GM23338 (cell line): ENCODE measurements at regions not wholly inside any gene's neighbourhood (a gene's known extent, or its start where the extent isn't known, plus 50 kb on each side); places are given as distances from the start of the nearest gene placed in this dataset.

Experiments
- ATAC-seq: fragments of 200-7000 bp; cut with Tn5 transposase; 3 replicates; pipeline ENCODE4 v1.9.1; 2020
- DNase-seq: peaks from one replicate; pipeline ENCODE4 v3.0.0-alpha.2; 2015; ENCODE audit warnings: low spot score
- H2AFZ ChIP-seq: fragments of 200-600 bp; sonication (generic); 2 replicates; pipeline ENCODE4 v1.8.0; 2016; ENCODE audit warnings: antibody characterized with exemption, mild to moderate bottlenecking, moderate library complexity
- H3F3A ChIP-seq: fragments of 200-600 bp; sonication (generic); replicated peaks from 2 replicates; pipeline ENCODE4 v1.8.0; 2017; ENCODE audit warnings: antibody characterized with exemption, mixed run types, low read depth
- H3K27ac ChIP-seq: fragments of 200-600 bp; sonication (generic); 2 replicates; pipeline ENCODE4 v1.6.1; 2016; ENCODE audit warnings: low read depth
- H3K27me3 ChIP-seq: fragments of 200-600 bp; sonication (generic); 2 replicates; pipeline ENCODE4 v1.8.0; 2016; ENCODE audit warnings: mild to moderate bottlenecking, mixed run types, moderate library complexity; ENCODE audit not compliant: insufficient read depth
- H3K36me3 ChIP-seq: fragments of 200-600 bp; sonication (generic); 2 replicates; pipeline ENCODE4 v1.8.0; 2016; ENCODE audit warnings: mild to moderate bottlenecking; ENCODE audit not compliant: insufficient read depth
- H3K4me1 ChIP-seq: fragments of 200-600 bp; sonication (generic); 2 replicates; pipeline ENCODE4 v1.8.0; 2016; ENCODE audit warnings: mild to moderate bottlenecking, moderate library complexity; ENCODE audit not compliant: insufficient read depth
- H3K4me2 ChIP-seq: fragments of 200-600 bp; sonication (generic); 2 replicates; pipeline ENCODE4 v1.7.1; 2017; ENCODE audit warnings: mixed run types
- H3K4me3 ChIP-seq: fragments of 200-600 bp; sonication (generic); 2 replicates; pipeline ENCODE4 v1.6.1; 2016; ENCODE audit warnings: mixed run types
- H3K79me2 ChIP-seq: fragments of 200-600 bp; sonication (generic); replicated peaks from 2 replicates; pipeline ENCODE4 v1.8.0; 2017; ENCODE audit warnings: mild to moderate bottlenecking; ENCODE audit not compliant: insufficient read depth
- H3K9me2 ChIP-seq: fragments of 200-600 bp; sonication (generic); 2 replicates; pipeline ENCODE4 v1.8.0; 2017; ENCODE audit not compliant: insufficient read depth
- H4K20me1 ChIP-seq: fragments of 200-600 bp; sonication (generic); replicated peaks from 2 replicates; pipeline ENCODE4 v1.8.0; 2017; ENCODE audit warnings: mild to moderate bottlenecking; ENCODE audit not compliant: insufficient read depth
- H3K27ac Mint-ChIP-seq: 2 replicates; pipeline ENCODE4 v1.8.0; 2020; ENCODE audit warnings: inconsistent platforms, mild to moderate bottlenecking, moderate library complexity, mixed read lengths
- H3K27me3 Mint-ChIP-seq: 3 replicates; pipeline ENCODE4 v1.8.0; 2022; ENCODE audit warnings: low read depth, mild to moderate bottlenecking, moderate library complexity, mixed read lengths, inconsistent platforms; ENCODE audit not compliant: insufficient read depth, poor library complexity
- H3K36me3 Mint-ChIP-seq: 3 replicates; pipeline ENCODE4 v1.8.0; 2021; ENCODE audit warnings: low read depth, mild to moderate bottlenecking, inconsistent platforms, moderate library complexity, mixed read lengths
- H3K4me1 Mint-ChIP-seq: 3 replicates; pipeline ENCODE4 v1.8.0; 2020; ENCODE audit warnings: mild to moderate bottlenecking, inconsistent platforms, mixed read lengths
- H3K4me3 Mint-ChIP-seq: 3 replicates; pipeline ENCODE4 v1.8.0; 2021; ENCODE audit warnings: moderate library complexity, mild to moderate bottlenecking, inconsistent platforms, mixed read lengths
- H3K9me3 Mint-ChIP-seq: 3 replicates; pipeline ENCODE4 v1.8.0; 2020; ENCODE audit warnings: moderate library complexity, mild to moderate bottlenecking, inconsistent platforms, mixed read lengths
- ETS1 ChIP-seq: IDR thresholded peaks from 2 replicates; pipeline ENCODE4 v1.6.1; 2016; ENCODE audit warnings: antibody characterized with exemption
- JUNB ChIP-seq: IDR thresholded peaks from one replicate; pipeline ENCODE4 v1.6.1; 2016; ENCODE audit warnings: antibody characterized with exemption; ENCODE audit not compliant: unreplicated experiment
- NANOG ChIP-seq: IDR thresholded peaks from 2 replicates; pipeline ENCODE4 v1.6.1; 2016; ENCODE audit warnings: antibody characterized with exemption, borderline replicate concordance
- POLR2AphosphoS5 ChIP-seq: IDR thresholded peaks from 2 replicates; pipeline ENCODE4 v1.6.1; 2016; ENCODE audit warnings: antibody characterized with exemption, low read depth
- REST ChIP-seq: IDR thresholded peaks from one replicate; pipeline ENCODE4 v1.6.1; 2018; ENCODE audit warnings: antibody characterized with exemption; ENCODE audit not compliant: unreplicated experiment
- STAT1 ChIP-seq: IDR thresholded peaks from one replicate; pipeline ENCODE4 v1.6.1; 2016; ENCODE audit warnings: antibody characterized with exemption; ENCODE audit not compliant: unreplicated experiment
- ZNF114 ChIP-seq: fragments of 250-450 bp; sonication (Bioruptor Pico); IDR thresholded peaks from 2 replicates; pipeline ENCODE4 v1.5.0; 2020; ENCODE audit warnings: mild to moderate bottlenecking, moderate library complexity
- ZNF331 ChIP-seq: fragments of 250-450 bp; sonication (Bioruptor Pico); IDR thresholded peaks from 2 replicates; pipeline ENCODE4 v1.5.0; 2020; ENCODE audit warnings: low read depth, mild to moderate bottlenecking, moderate library complexity

- TF ChIP-seq ZNF331 (CRISPR knock-in tag) (no peak), ZNF114 (CRISPR knock-in tag) (no peak), JUNB (no peak), POLR2AphosphoS5 (no peak), NANOG (no peak), ETS1 (no peak), STAT1 (no peak)
These were observed 361.6 kb upstream of the SULF2 start (continued) for GRCh38 chr20:48146877-48147276.

- H3K4me3 Mint-ChIP-seq: no peak overlapping the region
- Histone ChIP-seq H3F3A (no peaks in the 10 kb centered on the region), H3K36me3 (no peaks in the 10 kb centered on the region; the same call in 1 of the 2 replicates), H3K27me3 (no peaks in the 10 kb centered on the region), H3K9me2 (no peaks in the 10 kb centered on the region), H3K79me2 (no peaks in the 10 kb centered on the region), H3K4me1 (no peaks in the 10 kb centered on the region; the same call in 1 of the 2 replicates), H3K27ac (no peak overlapping the region), H4K20me1 (no peaks in the 10 kb centered on the region), H3K4me2 (no peak overlapping the region), H3K4me3 (no peak overlapping the region), H2AFZ (no peak overlapping the region)
- peaks cover 14% of the 10 kb centered on the region; the same call in 2 of the 3 replicates for H3K4me1 Mint-ChIP-seq
- H3K27ac Mint-ChIP-seq: no peak overlapping the region
- H3K9me3 Mint-ChIP-seq: peaks cover 9% of the 10 kb centered on the region
- peaks cover 9% of the 10 kb centered on the region for H3K27me3 Mint-ChIP-seq
- TF ChIP-seq REST: no peak
- ATAC-seq (no peak), DNase-seq (no peak)
- H3K36me3 Mint-ChIP-seq: peaks cover 5% of the 10 kb centered on the region
These were observed 361.0 kb upstream of the SULF2 start for GRCh38 chr20:48146308-48146707.

- H3K9me3 Mint-ChIP-seq: peaks cover 24% of the 10 kb centered on the region
- H3K4me1 ChIP-seq: no peaks in the 10 kb centered on the region; the same call in 1 of the 2 replicates
- TF ChIP-seq REST (no peak), JUNB (no peak)
These were observed 358.3 kb upstream of the SULF2 start for GRCh38 chr20:48143435-48144081.

More at GRCh38 chr20:48143435-48144081, 358.3 kb upstream of the SULF2 start:
- H3F3A ChIP-seq: no peaks in the 10 kb centered on the region
- H3K4me3 ChIP-seq: no peak overlapping the region
- no peak overlapping the region for H3K4me3 Mint-ChIP-seq
- H3K36me3 ChIP-seq: no peaks in the 10 kb centered on the region; the same call in 1 of the 2 replicates
- H3K9me2 ChIP-seq: no peaks in the 10 kb centered on the region
- H3K4me1 Mint-ChIP-seq: peaks cover 10% of the 10 kb centered on the region; the same call in 2 of the 3 replicates
- no peaks in the 10 kb centered on the region for H4K20me1 ChIP-seq
- H3K4me2 ChIP-seq: no peak overlapping the region
- H2AFZ ChIP-seq: no peak overlapping the region
- H3K27ac Mint-ChIP-seq: no peak overlapping the region
- H3K79me2 ChIP-seq: no peaks in the 10 kb centered on the region
- H3K36me3 Mint-ChIP-seq: peaks cover 7% of the 10 kb centered on the region
- no peaks in the 10 kb centered on the region for H3K27me3 ChIP-seq
- H3K27ac ChIP-seq: no peak overlapping the region
- no peak for ATAC-seq
- H3K27me3 Mint-ChIP-seq: peaks cover 6% of the 10 kb centered on the region
- no peak for DNase-seq
